ENCODE measurements at regions not wholly inside any gene's neighbourhood (a gene's known extent, or its start where the extent isn't known, plus 50 kb on each side); places are given as distances from the start of the nearest gene placed in this dataset.

GRCh38 chr22:48035897-48036296 lies 1273.4 kb downstream of the TBC1D22A start:
- H4K8ac ChIP-seq (ENCODE audit: low read depth in 2 of 2, low read length in 2 of 2), result no peak overlapping the region
- H4K5ac ChIP-seq (ENCODE audit: low read depth, low read length), result no peak overlapping the region
- H3K14ac ChIP-seq (replicated peaks; ENCODE audit: low read depth, low read length), result no peak overlapping the region
- H2BK120ac ChIP-seq (ENCODE audit: low read depth, low read length), result no peak overlapping the region
- no peak overlapping the region for H3K56ac ChIP-seq (ENCODE audit: extremely low read depth, insufficient read depth, low read length)
- H3K9me1 ChIP-seq (ENCODE audit: insufficient read depth, low read length), result no peaks in the 10 kb centered on the region
- ATAC-seq (ENCODE audit: low read depth) (no peak), DNase-seq (no peak)
- no peak overlapping the region for H3K23ac ChIP-seq (ENCODE audit: low read depth, low read length)
- H3K4me3 ChIP-seq (ENCODE audit: insufficient read depth, low read depth, low read length), result no peak overlapping the region
- POLR2A ChIA-PET (ENCODE audit: unreplicated experiment), result no interaction called here
- no peak overlapping the region for H3K4ac ChIP-seq (ENCODE audit: low read depth, low read length)
- H4K20me1 ChIP-seq (ENCODE audit: insufficient read depth, low read length), result no peaks in the 10 kb centered on the region
- dilution Hi-C loops (cut with HindIII; ENCODE audit: low sequenced_read_pairs, unreplicated experiment) (no loop called here), intact Hi-C loops (cut with micrococcal nuclease) (no loop called here), in situ Hi-C loops (cut with MboI; ENCODE audit: low sequenced_read_pairs) (no loop called here)
- no peak overlapping the region for H2AK5ac ChIP-seq (ENCODE audit: low read depth, low read length)
- no peak overlapping the region for H3K18ac ChIP-seq (ENCODE audit: low read depth, low read length)
- no peak overlapping the region for H2AK9ac ChIP-seq (replicated peaks; ENCODE audit: low read depth, low read length, poor library complexity)
- no peak overlapping the region for H2BK5ac ChIP-seq (ENCODE audit: low read depth, low read length, poor library complexity, severe bottlenecking)
- no peaks in the 10 kb centered on the region for H3K4me1 ChIP-seq (ENCODE audit: control insufficient read depth, insufficient read depth, low read length)
- no peak overlapping the region for H3K9ac ChIP-seq (ENCODE audit: low read depth, low read length)
- no peak overlapping the region for H2BK20ac ChIP-seq (ENCODE audit: low read depth, low read length)
- no peak overlapping the region for H3K4me2 ChIP-seq (ENCODE audit: low read depth, low read length)
- H3K36me3 ChIP-seq (ENCODE audit: control insufficient read depth, insufficient read depth, low read length), result no peaks in the 10 kb centered on the region
- TF ChIP-seq RAD21 (IDR thresholded peaks at IDR 0.05; ENCODE audit: low read length) (no peak), CHD1 (IDR thresholded peaks at IDR 0.05; ENCODE audit: low read depth, low read length) (no peak), MAFK (IDR thresholded peaks at IDR 0.05; ENCODE audit: low read depth, low read length) (no peak), POLR2A (IDR thresholded peaks at IDR 0.05; ENCODE audit: low read depth, low read length) (no peak), CTCF (conservative IDR thresholded peaks at IDR 0.05; ENCODE audit: low read depth, low read length) (no peak), NFE2L2 (IDR thresholded peaks at IDR 0.05; ENCODE audit: low read depth, low read length) (no peak), CEBPB (IDR thresholded peaks at IDR 0.05; ENCODE audit: low read depth, low read length) (no peak), MAZ (IDR thresholded peaks at IDR 0.05; ENCODE audit: borderline replicate concordance, low read depth, low read length) (no peak), USF2 (IDR thresholded peaks at IDR 0.05; ENCODE audit: low read depth, low read length) (no peak), RCOR1 (IDR thresholded peaks at IDR 0.05; ENCODE audit: insufficient replicate concordance, low read length) (no peak), BHLHE40 (IDR thresholded peaks at IDR 0.05; ENCODE audit: low read depth, low read length) (no peak), RFX5 (IDR thresholded peaks at IDR 0.05; ENCODE audit: low read depth, low read length) (no peak), FOS (IDR thresholded peaks at IDR 0.05; ENCODE audit: low read depth, low read length) (no peak), MXI1 (IDR thresholded peaks at IDR 0.05; ENCODE audit: borderline replicate concordance, low read depth, low read length) (no peak), SMC3 (IDR thresholded peaks at IDR 0.05; ENCODE audit: low read depth, low read length) (no peak)
- TF ChIP-seq, protein P1, sequence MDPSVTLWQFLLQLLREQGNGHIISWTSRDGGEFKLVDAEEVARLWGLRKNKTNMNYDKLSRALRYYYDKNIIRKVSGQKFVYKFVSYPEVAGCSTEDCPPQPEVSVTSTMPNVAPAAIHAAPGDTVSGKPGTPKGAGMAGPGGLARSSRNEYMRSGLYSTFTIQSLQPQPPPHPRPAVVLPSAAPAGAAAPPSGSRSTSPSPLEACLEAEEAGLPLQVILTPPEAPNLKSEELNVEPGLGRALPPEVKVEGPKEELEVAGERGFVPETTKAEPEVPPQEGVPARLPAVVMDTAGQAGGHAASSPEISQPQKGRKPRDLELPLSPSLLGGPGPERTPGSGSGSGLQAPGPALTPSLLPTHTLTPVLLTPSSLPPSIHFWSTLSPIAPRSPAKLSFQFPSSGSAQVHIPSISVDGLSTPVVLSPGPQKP (IDR thresholded peaks at IDR 0.05; ENCODE audit: borderline replicate concordance, low read depth, low read length), result no peak
- H3K79me1 ChIP-seq (ENCODE audit: low read depth in 1 of 2, low read length in 2 of 2), result no peaks in the 10 kb centered on the region
- CTCF ChIA-PET, result no interaction called here
- 69% methylated on average over 10 of the region's 12 CpGs; no CpG with 5 or more reads in 1 of the 2 experiments for WGBS, 2 experiments (ENCODE audit: extremely low coverage in 2 of 2, insufficient read length in 1 of 2)
- no peak overlapping the region for H3K27ac ChIP-seq (ENCODE audit: insufficient read depth, low read length)
- no peaks in the 10 kb centered on the region for H3K27me3 ChIP-seq (ENCODE audit: control insufficient read depth, insufficient read depth, low read length)
- H3K9me3 ChIP-seq (ENCODE audit: control insufficient read depth, insufficient read depth, low read length), result peaks cover 23% of the 10 kb centered on the region
- H2BK15ac ChIP-seq (ENCODE audit: low read depth, low read length), result no peak overlapping the region
- no peak overlapping the region for H4K91ac ChIP-seq (ENCODE audit: insufficient read depth, low read depth, low read length)
- no TSS peak for BruUV-seq (replicated peaks)
- no peak overlapping the region for H2AFZ ChIP-seq (replicated peaks; ENCODE audit: low read length, poor library complexity)

All from IMR-90 (cell line).